C4-2B (cell line): ENCODE measurements at regions not wholly inside any gene's neighbourhood (a gene's known extent, or its start where the extent isn't known, plus 50 kb on each side); places are given as distances from the start of the nearest gene placed in this dataset.

Source experiments
- CTCF ChIP-seq: fragments of 450-650 bp; conservative IDR thresholded peaks from 2 replicates; pipeline ENCODE4 v1.5.1; 2017; ENCODE audit warnings: mild to moderate bottlenecking
- ZFX ChIP-seq: fragments of 450-650 bp; IDR thresholded peaks from 2 replicates; pipeline ENCODE4 v1.6.1; 2017

DNA sequence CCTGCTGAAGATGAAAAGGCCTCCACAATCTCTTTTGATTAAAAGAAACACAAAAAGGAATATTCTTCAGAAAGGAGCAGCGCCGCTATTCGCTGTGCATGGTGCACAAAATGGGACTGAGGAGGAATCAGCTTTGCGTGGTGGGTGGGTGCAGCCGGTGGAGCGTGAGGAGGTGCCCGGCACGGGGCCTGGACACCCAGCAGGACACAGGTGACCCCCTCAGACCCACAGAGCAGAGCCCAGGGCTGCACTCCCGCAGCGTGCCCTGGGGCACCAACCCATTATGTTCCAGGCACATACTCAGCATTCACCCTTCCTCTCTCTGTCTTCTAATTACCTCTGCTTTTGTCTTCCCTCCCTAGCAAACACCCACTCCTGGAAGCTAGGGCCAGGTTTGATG is 238.0 kb upstream of the PPP2R2D start:
- TF ChIP-seq ZFX (no peak), CTCF (no peak)
